ENCODE measurements at regions not wholly inside any gene's neighbourhood (a gene's known extent, or its start where the extent isn't known, plus 50 kb on each side); places are given as distances from the start of the nearest gene placed in this dataset.

DNA sequence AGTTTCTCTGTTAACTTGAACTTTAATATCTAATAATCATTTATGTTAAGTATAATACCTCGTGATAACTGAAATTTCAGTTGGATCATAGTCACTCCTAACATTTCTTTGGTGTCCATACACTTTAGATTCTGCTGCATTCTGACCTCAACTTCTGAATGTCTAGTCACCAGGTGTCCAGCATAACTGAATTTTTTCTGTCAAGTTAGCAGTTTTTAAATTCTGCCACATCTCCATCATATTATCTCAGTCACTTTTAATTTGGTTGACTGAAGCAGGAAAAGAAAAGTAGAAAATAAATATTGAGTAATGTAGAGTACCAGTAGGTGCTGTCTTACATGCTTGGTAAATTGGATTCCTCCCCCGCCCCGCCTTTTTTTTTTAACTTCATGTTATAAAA, 128.6 kb downstream of the TANC2 start:
- Histone ChIP-seq H3K4me3 (ENCODE audit: low read depth, low read length) (no peak overlapping the region), H3K27me3 (ENCODE audit: control insufficient read depth, insufficient read depth, low read length) (no peaks in the 10 kb centered on the region), H3K36me3 (ENCODE audit: control insufficient read depth, insufficient read depth, low read length) (no peaks in the 10 kb centered on the region)
- POLR2A ChIA-PET, result no interaction called here
- CTCF ChIA-PET, result interaction anchor here (2.2 kb wide), 1 partner anchor 312 kb away, joined by 8 read pairs; no protein-coding TSS in a partner anchor
- DNase-seq (ENCODE audit: low read depth), result no peak
- TF ChIP-seq, protein P1, sequence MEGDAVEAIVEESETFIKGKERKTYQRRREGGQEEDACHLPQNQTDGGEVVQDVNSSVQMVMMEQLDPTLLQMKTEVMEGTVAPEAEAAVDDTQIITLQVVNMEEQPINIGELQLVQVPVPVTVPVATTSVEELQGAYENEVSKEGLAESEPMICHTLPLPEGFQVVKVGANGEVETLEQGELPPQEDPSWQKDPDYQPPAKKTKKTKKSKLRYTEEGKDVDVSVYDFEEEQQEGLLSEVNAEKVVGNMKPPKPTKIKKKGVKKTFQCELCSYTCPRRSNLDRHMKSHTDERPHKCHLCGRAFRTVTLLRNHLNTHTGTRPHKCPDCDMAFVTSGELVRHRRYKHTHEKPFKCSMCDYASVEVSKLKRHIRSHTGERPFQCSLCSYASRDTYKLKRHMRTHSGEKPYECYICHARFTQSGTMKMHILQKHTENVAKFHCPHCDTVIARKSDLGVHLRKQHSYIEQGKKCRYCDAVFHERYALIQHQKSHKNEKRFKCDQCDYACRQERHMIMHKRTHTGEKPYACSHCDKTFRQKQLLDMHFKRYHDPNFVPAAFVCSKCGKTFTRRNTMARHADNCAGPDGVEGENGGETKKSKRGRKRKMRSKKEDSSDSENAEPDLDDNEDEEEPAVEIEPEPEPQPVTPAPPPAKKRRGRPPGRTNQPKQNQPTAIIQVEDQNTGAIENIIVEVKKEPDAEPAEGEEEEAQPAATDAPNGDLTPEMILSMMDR (IDR thresholded peaks at IDR 0.05; ENCODE audit: insufficient read depth, low read depth, low read length), result no peak

DNA sequence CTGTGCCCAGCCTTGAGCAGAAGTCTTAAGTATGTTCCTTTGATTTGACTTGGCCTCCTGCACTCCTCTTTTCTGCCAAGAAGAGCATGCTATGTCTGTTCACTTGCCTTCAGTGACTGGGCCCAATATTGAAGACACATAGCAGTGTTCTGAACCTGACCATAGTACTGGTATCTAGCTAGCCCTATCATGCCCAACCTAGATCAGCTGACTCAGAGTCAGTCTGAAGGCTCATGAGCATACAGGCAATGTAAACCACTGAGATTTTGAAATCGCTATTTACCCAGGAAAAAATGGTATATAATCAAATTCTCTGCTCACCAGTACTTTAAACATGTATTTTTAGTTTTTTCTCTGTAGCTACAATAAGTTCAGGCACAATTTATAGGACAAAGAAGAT, 129.4 kb downstream of the TANC2 start:
- Histone ChIP-seq H3K36me3 (ENCODE audit: control insufficient read depth, insufficient read depth, low read length) (no peaks in the 10 kb centered on the region), H3K27me3 (ENCODE audit: control insufficient read depth, insufficient read depth, low read length) (no peaks in the 10 kb centered on the region), H3K4me3 (ENCODE audit: low read depth, low read length) (no peak overlapping the region)
- CTCF ChIA-PET, result interaction anchor here (1.1 kb wide), 1 partner anchor 13 kb away, joined by 4 read pairs; no protein-coding TSS in a partner anchor
- POLR2A ChIA-PET, result interaction anchor here (0.5 kb wide), 1 partner anchor 63 kb away, joined by 3 read pairs; no protein-coding TSS in a partner anchor
- TF ChIP-seq, protein P1 (IDR thresholded peaks at IDR 0.05; ENCODE audit: insufficient read depth, low read depth, low read length), result no peak
- no peak for DNase-seq (ENCODE audit: low read depth)

DNA sequence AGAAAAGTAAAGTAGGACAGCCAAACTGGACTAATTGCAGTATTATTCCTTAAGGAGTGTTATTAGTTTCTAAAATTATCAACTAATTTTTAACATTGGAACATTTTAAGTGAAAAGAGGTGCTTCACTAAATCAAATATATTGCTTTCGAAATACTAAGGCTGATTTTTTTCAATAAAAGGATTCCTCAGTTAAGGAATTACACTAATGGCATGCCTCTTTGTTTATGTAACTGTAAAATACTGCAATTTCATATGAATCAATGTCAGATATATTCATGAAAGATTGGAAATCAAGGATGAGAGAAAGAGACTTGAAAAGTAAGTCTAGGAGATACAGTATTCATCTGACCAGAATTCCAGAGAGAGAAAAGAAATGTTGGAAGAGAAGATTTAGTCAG, 129.8 kb downstream of the TANC2 start:
- ChIA-PET POLR2A (no interaction called here), CTCF (interaction anchor here (1.1 kb wide), 1 partner anchor 14 kb away, joined by 4 read pairs; no protein-coding TSS in a partner anchor)
- no peak overlapping the region for H3K4me3 ChIP-seq (ENCODE audit: low read depth, low read length)
- no peaks in the 10 kb centered on the region for H3K36me3 ChIP-seq (ENCODE audit: control insufficient read depth, insufficient read depth, low read length)
- no peaks in the 10 kb centered on the region for H3K27me3 ChIP-seq (ENCODE audit: control insufficient read depth, insufficient read depth, low read length)
- no peak for DNase-seq (ENCODE audit: low read depth)
- TF ChIP-seq, protein P1 (IDR thresholded peaks at IDR 0.05; ENCODE audit: insufficient read depth, low read depth, low read length), result no peak

DNA sequence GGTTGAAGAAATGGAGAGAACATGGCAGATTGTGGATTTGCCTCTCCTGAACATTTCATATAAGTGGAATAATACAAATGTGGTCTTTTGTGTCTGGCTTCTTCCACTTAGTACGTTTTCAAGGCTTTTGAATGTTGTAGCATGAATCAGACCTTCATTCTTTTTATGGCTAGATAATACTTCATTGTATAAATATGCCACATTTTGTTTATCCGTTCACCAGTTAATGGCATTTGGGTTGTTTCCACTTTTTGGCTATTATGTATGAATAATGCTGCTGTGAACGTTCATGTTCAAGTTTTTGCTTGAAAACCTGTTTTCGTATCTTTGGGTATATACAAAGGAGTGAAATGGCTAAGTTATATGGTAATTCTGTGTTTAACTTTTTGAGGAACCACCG, 130.4 kb downstream of the TANC2 start:
- Histone ChIP-seq H3K36me3 (ENCODE audit: control insufficient read depth, insufficient read depth, low read length) (no peaks in the 10 kb centered on the region), H3K4me3 (ENCODE audit: low read depth, low read length) (no peak overlapping the region), H3K27me3 (ENCODE audit: control insufficient read depth, insufficient read depth, low read length) (no peaks in the 10 kb centered on the region)
- ChIA-PET POLR2A (no interaction called here), CTCF (interaction anchor here (0.6 to 0.9 kb wide), 2 partner anchors 10 to 13 kb away, joined by 3 read pairs; no protein-coding TSS in a partner anchor)
- DNase-seq (ENCODE audit: low read depth), result peak; percentile 33
- TF ChIP-seq, protein P1 (IDR thresholded peaks at IDR 0.05; ENCODE audit: insufficient read depth, low read depth, low read length), result no peak

DNA sequence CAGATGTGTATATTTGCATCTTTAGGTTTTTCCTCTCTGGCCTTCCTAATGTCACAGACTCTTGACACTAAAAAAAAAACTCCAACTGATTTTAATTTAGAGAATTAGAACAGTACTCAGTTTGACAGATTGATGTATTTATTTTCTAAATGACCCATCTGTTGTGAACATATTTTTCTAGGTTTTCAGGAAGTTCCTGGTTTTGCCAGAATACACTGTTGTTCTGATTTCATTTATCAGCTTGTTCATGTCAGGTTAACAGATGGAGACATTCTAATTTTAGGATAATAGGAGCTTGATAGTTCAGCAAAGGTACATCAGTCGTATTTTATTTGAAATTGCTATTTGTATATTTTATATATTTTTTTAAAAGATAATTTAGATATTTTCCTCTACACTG, 133.4 kb downstream of the TANC2 start:
- Histone ChIP-seq H3K4me3 (ENCODE audit: low read depth, low read length) (no peak overlapping the region), H3K36me3 (ENCODE audit: control insufficient read depth, insufficient read depth, low read length) (no peaks in the 10 kb centered on the region), H3K27me3 (ENCODE audit: control insufficient read depth, insufficient read depth, low read length) (no peaks in the 10 kb centered on the region)
- TF ChIP-seq, protein P1 (IDR thresholded peaks at IDR 0.05; ENCODE audit: insufficient read depth, low read depth, low read length), result no peak
- POLR2A ChIA-PET, result no interaction called here
- CTCF ChIA-PET, result no interaction called here
- no peak for DNase-seq (ENCODE audit: low read depth)

Measured in BJ (cell line).